ENCODE measurements at regions not wholly inside any gene's neighbourhood (a gene's known extent, or its start where the extent isn't known, plus 50 kb on each side); places are given as distances from the start of the nearest gene placed in this dataset.

DNA sequence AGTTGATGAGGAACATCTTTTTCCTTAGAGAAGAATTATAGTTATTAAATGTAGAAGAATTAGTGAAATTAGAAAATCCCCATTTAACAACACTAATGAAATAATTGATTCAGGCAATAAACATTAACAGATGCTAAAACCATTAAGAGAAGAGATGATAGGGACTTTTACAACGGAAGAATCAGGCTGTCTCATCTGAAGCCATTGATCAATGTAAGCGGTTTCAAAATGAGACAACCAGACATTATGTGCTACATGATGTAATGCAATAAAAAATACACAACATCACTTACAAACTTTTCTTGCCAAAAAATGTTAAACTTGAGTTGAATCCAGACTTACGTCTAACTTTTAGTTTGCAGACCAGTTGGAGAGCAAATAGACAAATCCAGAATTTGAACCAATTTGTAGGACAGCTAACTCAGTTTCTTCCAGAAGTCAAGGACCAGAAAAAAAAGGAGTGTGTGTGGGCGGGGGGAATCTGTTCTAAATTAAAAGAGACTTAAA lies 165.4 kb upstream of the DPT start:
- TF ChIP-seq YY1 (IDR thresholded peaks at IDR 0.05; ENCODE audit: insufficient read depth, insufficient read length) (no peak), ZNF274 (IDR thresholded peaks at IDR 0.05; ENCODE audit: low read depth, low read length) (no peak)
